HG03196 (cell line): ENCODE measurements at regions not wholly inside any gene's neighbourhood (a gene's known extent, or its start where the extent isn't known, plus 50 kb on each side); places are given as distances from the start of the nearest gene placed in this dataset.
"Not testable (repeated sequence)": the region's sequence is repeated elsewhere in the genome, so short reads cannot be mapped to it uniquely, and the experiment has no call there.

Source experiments
- ATAC-seq: cut with Tn5 transposase; IDR thresholded peaks from one replicate; pipeline ENCODE4 v1.9.1; 2021; ENCODE audit not compliant: unreplicated experiment

- ATAC-seq, result not testable (repeated sequence)
Observed at GRCh38 chr10:29696581-29696980, 61.8 kb upstream of the SVIL start.

GRCh38 chr10:29694121-29694520 lies 59.4 kb upstream of the SVIL start:
- ATAC-seq, result no peak

GRCh38 chr10:29692121-29692539 lies 57.4 kb upstream of the SVIL start:
- ATAC-seq, result no peak

- no peak for ATAC-seq
Observed at GRCh38 chr10:29691564-29692072, 56.8 kb upstream of the SVIL start.

- no peak for ATAC-seq
Observed at GRCh38 chr10:29689001-29689400, 54.2 kb upstream of the SVIL start.

GRCh38 chr10:29688230-29688661 lies 53.5 kb upstream of the SVIL start:
- no peak for ATAC-seq

- no peak for ATAC-seq
Observed at GRCh38 chr10:29687421-29688164, 52.8 kb upstream of the SVIL start.

- ATAC-seq, result no peak
Observed at GRCh38 chr10:29685506-29685905, 50.7 kb upstream of the SVIL start.
